H1 (cell line): ENCODE measurements at regions not wholly inside any gene's neighbourhood (a gene's known extent, or its start where the extent isn't known, plus 50 kb on each side); places are given as distances from the start of the nearest gene placed in this dataset.

Experiments
- TF ChIP-seq, protein P1 (sequence below), 3 experiments: IDR thresholded peaks; 1 replicate in 2 of 3; 2 replicates in 1 of 3; pipeline versions ENCODE4 v1.5.1 to v1.6.1; 2011; ENCODE audit warnings: low read length in 3 of 3, mild to moderate bottlenecking in 3 of 3, inconsistent platforms in 2 of 3, low read depth in 1 of 3, moderate library complexity in 1 of 3; ENCODE audit not compliant: insufficient read depth in 1 of 3; ENCODE audit errors: control extremely low read depth in 1 of 3
- TF ChIP-seq, protein P2 (sequence below): IDR thresholded peaks from 2 replicates; pipeline ENCODE4 v1.6.1; 2012; ENCODE audit warnings: inconsistent platforms

DNA sequence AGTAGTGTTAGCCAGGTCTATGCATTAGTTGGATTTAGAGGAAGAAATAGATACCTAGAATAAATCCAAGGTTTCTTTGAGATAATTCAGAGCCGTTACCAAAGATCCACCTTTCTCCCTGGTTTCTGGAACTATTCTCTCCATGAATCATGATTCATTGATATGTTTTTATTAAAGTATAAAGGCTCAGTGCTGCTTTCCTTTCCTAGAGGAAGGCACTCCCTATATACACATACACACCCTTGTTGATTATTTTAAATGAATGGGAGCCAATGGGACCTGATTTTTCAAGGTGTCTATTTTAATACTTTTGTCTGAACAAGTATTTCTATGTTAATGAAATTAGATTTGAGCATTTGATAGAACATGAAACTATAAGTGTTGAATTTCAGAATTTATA lies 146.8 kb upstream of the SPRY1 start:
- TF ChIP-seq, protein P1, sequence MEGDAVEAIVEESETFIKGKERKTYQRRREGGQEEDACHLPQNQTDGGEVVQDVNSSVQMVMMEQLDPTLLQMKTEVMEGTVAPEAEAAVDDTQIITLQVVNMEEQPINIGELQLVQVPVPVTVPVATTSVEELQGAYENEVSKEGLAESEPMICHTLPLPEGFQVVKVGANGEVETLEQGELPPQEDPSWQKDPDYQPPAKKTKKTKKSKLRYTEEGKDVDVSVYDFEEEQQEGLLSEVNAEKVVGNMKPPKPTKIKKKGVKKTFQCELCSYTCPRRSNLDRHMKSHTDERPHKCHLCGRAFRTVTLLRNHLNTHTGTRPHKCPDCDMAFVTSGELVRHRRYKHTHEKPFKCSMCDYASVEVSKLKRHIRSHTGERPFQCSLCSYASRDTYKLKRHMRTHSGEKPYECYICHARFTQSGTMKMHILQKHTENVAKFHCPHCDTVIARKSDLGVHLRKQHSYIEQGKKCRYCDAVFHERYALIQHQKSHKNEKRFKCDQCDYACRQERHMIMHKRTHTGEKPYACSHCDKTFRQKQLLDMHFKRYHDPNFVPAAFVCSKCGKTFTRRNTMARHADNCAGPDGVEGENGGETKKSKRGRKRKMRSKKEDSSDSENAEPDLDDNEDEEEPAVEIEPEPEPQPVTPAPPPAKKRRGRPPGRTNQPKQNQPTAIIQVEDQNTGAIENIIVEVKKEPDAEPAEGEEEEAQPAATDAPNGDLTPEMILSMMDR (IDR thresholded peaks at IDR 0.05; ENCODE audit: control extremely low read depth in 1 of 3, insufficient read depth in 1 of 3, low read depth in 1 of 3, low read length in 3 of 3), result no peak
- TF ChIP-seq, protein P2, sequence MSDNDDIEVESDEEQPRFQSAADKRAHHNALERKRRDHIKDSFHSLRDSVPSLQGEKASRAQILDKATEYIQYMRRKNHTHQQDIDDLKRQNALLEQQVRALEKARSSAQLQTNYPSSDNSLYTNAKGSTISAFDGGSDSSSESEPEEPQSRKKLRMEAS, result no peak
